Myocyte (in vitro differentiated cells): ENCODE measurements at regions not wholly inside any gene's neighbourhood (a gene's known extent, or its start where the extent isn't known, plus 50 kb on each side); places are given as distances from the start of the nearest gene placed in this dataset.
"Not testable (repeated sequence)": the region's sequence is repeated elsewhere in the genome, so short reads cannot be mapped to it uniquely, and the experiment has no call there.

Source experiments
- DNase-seq: peaks from one replicate; pipeline ENCODE4 v3.0.0-alpha.2; 2012; ENCODE audit warnings: low read depth

GRCh38 chrX:114017086-114017485 lies 566.8 kb upstream of the HTR2C start:
- DNase-seq: no peak

- DNase-seq: no peak
These were observed 567.9 kb upstream of the HTR2C start for GRCh38 chrX:114015966-114016365.

GRCh38 chrX:114006664-114007063 lies 577.2 kb upstream of the HTR2C start:
- no peak for DNase-seq

GRCh38 chrX:113996781-113997180 lies 587.1 kb upstream of the HTR2C start:
- DNase-seq: no peak

- not testable (repeated sequence) for DNase-seq
These were observed 592.2 kb upstream of the HTR2C start for GRCh38 chrX:113991720-113992119.

GRCh38 chrX:113990669-113991068 lies 593.2 kb upstream of the HTR2C start:
- not testable (repeated sequence) for DNase-seq

- not testable (repeated sequence) for DNase-seq
These were observed 595.5 kb upstream of the HTR2C start for GRCh38 chrX:113988315-113988935.

GRCh38 chrX:113986427-113986826 lies 597.5 kb upstream of the HTR2C start:
- DNase-seq: no peak

GRCh38 chrX:113982766-113983165 lies 601.1 kb upstream of the HTR2C start:
- DNase-seq: no peak

GRCh38 chrX:113980953-113981352 lies 602.9 kb upstream of the HTR2C start:
- no peak for DNase-seq

- no peak for DNase-seq
These were observed 606.0 kb upstream of the HTR2C start for GRCh38 chrX:113977887-113978286.

- no peak for DNase-seq
These were observed 608.4 kb upstream of the HTR2C start for GRCh38 chrX:113975441-113975840.

GRCh38 chrX:113974881-113975280 lies 609.0 kb upstream of the HTR2C start:
- DNase-seq: no peak

GRCh38 chrX:113973706-113974105 lies 610.2 kb upstream of the HTR2C start:
- no peak for DNase-seq

- DNase-seq: no peak
These were observed 617.1 kb upstream of the HTR2C start for GRCh38 chrX:113966791-113967190.

- no peak for DNase-seq
These were observed 621.5 kb upstream of the HTR2C start for GRCh38 chrX:113962343-113962742.

GRCh38 chrX:113959912-113960626 lies 623.8 kb upstream of the HTR2C start:
- DNase-seq: no peak

- no peak for DNase-seq
These were observed 627.0 kb upstream of the HTR2C start for GRCh38 chrX:113956936-113957335.

GRCh38 chrX:113954297-113954696 lies 629.6 kb upstream of the HTR2C start:
- DNase-seq: no peak

- DNase-seq: no peak
These were observed 633.7 kb upstream of the HTR2C start for GRCh38 chrX:113950081-113950678.

GRCh38 chrX:113947548-113947947 lies 636.3 kb upstream of the HTR2C start:
- DNase-seq: no peak

- no peak for DNase-seq
These were observed 648.4 kb upstream of the HTR2C start for GRCh38 chrX:113935518-113935917.

GRCh38 chrX:113933931-113934330 lies 650.0 kb upstream of the HTR2C start:
- DNase-seq: no peak
